Neural progenitor cell (in vitro differentiated cells): ENCODE measurements at regions not wholly inside any gene's neighbourhood (a gene's known extent, or its start where the extent isn't known, plus 50 kb on each side); places are given as distances from the start of the nearest gene placed in this dataset. TPM values are rescaled to one million over a fixed set of nuclear protein-coding genes. Genes with fewer than 3 reads are reported as not detected.

ENCODE experiments used
- DNase-seq: peaks from one replicate; pipeline ENCODE4 v3.0.0-alpha.2; 2016; ENCODE audit warnings: low spot score
- H2AFZ ChIP-seq: fragments of 200-600 bp; sonication (generic); replicated peaks from 2 replicates; pipeline ENCODE4 v1.6.1; 2016; ENCODE audit warnings: antibody characterized with exemption
- H3F3A ChIP-seq: fragments of 200-600 bp; sonication (generic); 2 replicates; pipeline ENCODE4 v1.6.1; 2016; ENCODE audit warnings: antibody characterized with exemption, low read depth
- H3K27ac ChIP-seq: fragments of 200-600 bp; sonication (generic); 2 replicates; pipeline ENCODE4 v1.5.1; 2016; ENCODE audit warnings: mild to moderate bottlenecking
- H3K27me3 ChIP-seq: fragments of 200-600 bp; sonication (generic); 2 replicates; pipeline ENCODE4 v1.6.1; 2016; ENCODE audit warnings: mild to moderate bottlenecking, moderate library complexity
- H3K36me3 ChIP-seq: fragments of 200-600 bp; sonication (generic); 2 replicates; pipeline ENCODE4 v1.5.1; 2016
- H3K4me1 ChIP-seq: fragments of 200-600 bp; sonication (generic); 2 replicates; pipeline ENCODE4 v1.6.1; 2016; ENCODE audit warnings: mixed run types
- H3K4me2 ChIP-seq: fragments of 200-600 bp; sonication (generic); 2 replicates; pipeline ENCODE4 v1.6.1; 2016
- H3K4me3 ChIP-seq: fragments of 200-600 bp; sonication (generic); 2 replicates; pipeline ENCODE4 v1.5.1; 2016
- H3K79me2 ChIP-seq: fragments of 200-600 bp; sonication (generic); 2 replicates; pipeline ENCODE4 v1.6.1; 2016; ENCODE audit warnings: low read depth
- H3K9ac ChIP-seq: fragments of 200-600 bp; sonication (generic); 2 replicates; pipeline ENCODE4 v1.6.1; 2016
- H3K9me3 ChIP-seq: fragments of 200-600 bp; sonication (generic); 2 replicates; pipeline ENCODE4 v1.5.1; 2016; ENCODE audit warnings: low read depth
- H4K20me1 ChIP-seq: fragments of 200-600 bp; sonication (generic); 2 replicates; pipeline ENCODE4 v1.6.1; 2016; ENCODE audit warnings: low read depth
- H3K27ac Mint-ChIP-seq: 3 replicates; pipeline ENCODE4 v1.8.0; 2021; ENCODE audit warnings: mixed read lengths
- H3K27me3 Mint-ChIP-seq: 2 replicates; pipeline ENCODE4 v1.8.0; 2022; ENCODE audit warnings: low read depth, mild to moderate bottlenecking, inconsistent platforms, moderate library complexity, mixed read lengths; ENCODE audit not compliant: insufficient read depth
- H3K36me3 Mint-ChIP-seq: 3 replicates; pipeline ENCODE4 v1.8.0; 2021; ENCODE audit warnings: mixed read lengths
- H3K4me1 Mint-ChIP-seq: 3 replicates; pipeline ENCODE4 v1.8.0; 2021; ENCODE audit warnings: mixed read lengths
- H3K4me3 Mint-ChIP-seq: 3 replicates; pipeline ENCODE4 v1.8.0; 2021; ENCODE audit warnings: mild to moderate bottlenecking, moderate library complexity, mixed read lengths
- H3K9me3 Mint-ChIP-seq: 3 replicates; pipeline ENCODE4 v1.8.0; 2020; ENCODE audit warnings: mixed read lengths
- EZH2 ChIP-seq: fragments of 200-600 bp; sonication (generic); IDR thresholded peaks from 2 replicates; pipeline ENCODE4 v1.6.1; 2017; ENCODE audit warnings: antibody characterized with exemption, mild to moderate bottlenecking, moderate library complexity
- EZH2phosphoT487 ChIP-seq: fragments of 200-600 bp; sonication (generic); IDR thresholded peaks from 2 replicates; pipeline ENCODE4 v1.6.1; 2017; ENCODE audit warnings: antibody characterized with exemption
- small RNA-seq: library from RNA; depleted of rRNA; stranded (forward); fragments of <200 nt; gene quantifications from one replicate; pipeline ENCODE3, GENCODE V24; 2015
- TF ChIP-seq, protein P1 (sequence below): fragments of 200-600 bp; sonication (generic); IDR thresholded peaks from 2 replicates; pipeline ENCODE4 v1.5.1; 2017; ENCODE audit warnings: antibody characterized with exemption, mild to moderate bottlenecking

DNA sequence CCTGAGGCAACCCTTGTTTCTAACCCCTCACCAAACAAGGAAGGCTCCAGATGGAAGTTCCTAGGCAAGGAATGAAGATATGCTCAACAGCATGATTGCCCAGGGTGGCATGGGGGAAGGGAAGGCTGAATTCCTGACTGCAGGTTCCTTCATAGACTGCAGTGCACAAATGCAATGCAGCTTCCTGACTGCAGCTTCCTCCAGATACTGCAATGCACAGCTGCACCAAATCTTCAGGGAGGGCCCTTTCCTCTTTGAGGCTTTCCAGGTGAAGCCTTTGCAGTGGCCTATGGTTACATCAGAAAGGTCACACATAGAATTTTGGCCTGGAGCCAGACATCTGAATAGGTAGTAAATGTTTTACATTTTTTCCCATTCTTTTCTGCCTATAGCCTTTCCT, 58.8 kb upstream of the DYNAP start:
- peaks cover 6% of the 10 kb centered on the region for H3K4me1 ChIP-seq
- Mint-ChIP-seq H3K9me3 (peaks cover 2% of the 10 kb centered on the region), H3K4me1 (no peaks in the 10 kb centered on the region), H3K27ac (no peak overlapping the region), H3K36me3 (no peaks in the 10 kb centered on the region), H3K4me3 (no peak overlapping the region), H3K27me3 (no peaks in the 10 kb centered on the region)
- peaks cover 3% of the 10 kb centered on the region for H3F3A ChIP-seq
- no peak overlapping the region for H2AFZ ChIP-seq
- H3K27me3 ChIP-seq: no peaks in the 10 kb centered on the region
- H4K20me1 ChIP-seq: no peaks in the 10 kb centered on the region
- H3K4me2 ChIP-seq: no peak overlapping the region
- H3K9me3 ChIP-seq: no peaks in the 10 kb centered on the region
- no peaks in the 10 kb centered on the region for H3K36me3 ChIP-seq
- no peak overlapping the region for H3K9ac ChIP-seq
- H3K27ac ChIP-seq: no peak overlapping the region
- H3K4me3 ChIP-seq: no peak overlapping the region
- no peaks in the 10 kb centered on the region for H3K79me2 ChIP-seq
- no peak for DNase-seq
- no peak for TF ChIP-seq EZH2phosphoT487
- no peak for TF ChIP-seq EZH2
- TF ChIP-seq, protein P1, sequence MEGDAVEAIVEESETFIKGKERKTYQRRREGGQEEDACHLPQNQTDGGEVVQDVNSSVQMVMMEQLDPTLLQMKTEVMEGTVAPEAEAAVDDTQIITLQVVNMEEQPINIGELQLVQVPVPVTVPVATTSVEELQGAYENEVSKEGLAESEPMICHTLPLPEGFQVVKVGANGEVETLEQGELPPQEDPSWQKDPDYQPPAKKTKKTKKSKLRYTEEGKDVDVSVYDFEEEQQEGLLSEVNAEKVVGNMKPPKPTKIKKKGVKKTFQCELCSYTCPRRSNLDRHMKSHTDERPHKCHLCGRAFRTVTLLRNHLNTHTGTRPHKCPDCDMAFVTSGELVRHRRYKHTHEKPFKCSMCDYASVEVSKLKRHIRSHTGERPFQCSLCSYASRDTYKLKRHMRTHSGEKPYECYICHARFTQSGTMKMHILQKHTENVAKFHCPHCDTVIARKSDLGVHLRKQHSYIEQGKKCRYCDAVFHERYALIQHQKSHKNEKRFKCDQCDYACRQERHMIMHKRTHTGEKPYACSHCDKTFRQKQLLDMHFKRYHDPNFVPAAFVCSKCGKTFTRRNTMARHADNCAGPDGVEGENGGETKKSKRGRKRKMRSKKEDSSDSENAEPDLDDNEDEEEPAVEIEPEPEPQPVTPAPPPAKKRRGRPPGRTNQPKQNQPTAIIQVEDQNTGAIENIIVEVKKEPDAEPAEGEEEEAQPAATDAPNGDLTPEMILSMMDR: no peak

DNA sequence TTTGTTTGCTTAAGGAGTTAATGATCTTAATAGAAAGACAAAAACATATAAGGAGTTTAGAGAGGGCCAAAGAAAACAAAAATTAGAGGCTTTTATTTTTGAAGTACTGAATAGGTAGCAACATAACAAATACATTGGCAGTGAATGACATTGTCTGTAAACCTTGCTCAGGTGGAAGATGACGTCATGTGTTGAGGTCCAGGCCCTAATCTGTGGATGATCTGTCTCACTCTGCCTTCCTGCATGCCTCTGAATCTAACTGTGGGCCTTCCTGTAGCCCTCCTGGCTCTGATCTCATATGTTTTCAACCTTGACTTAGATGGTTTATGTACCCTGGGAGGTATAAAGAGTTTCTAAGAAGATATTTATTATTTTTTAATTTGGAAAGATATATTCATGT, 58.1 kb upstream of the DYNAP start:
- Histone ChIP-seq H3K4me3 (no peak overlapping the region), H3K27ac (no peak overlapping the region), H3K36me3 (no peaks in the 10 kb centered on the region), H3K79me2 (no peaks in the 10 kb centered on the region), H4K20me1 (no peaks in the 10 kb centered on the region), H3K4me1 (peaks cover 6% of the 10 kb centered on the region), H2AFZ (no peak overlapping the region), H3K9me3 (no peaks in the 10 kb centered on the region), H3K27me3 (no peaks in the 10 kb centered on the region), H3K4me2 (no peak overlapping the region), H3F3A (peaks cover 3% of the 10 kb centered on the region), H3K9ac (no peak overlapping the region)
- no peak for DNase-seq
- H3K4me1 Mint-ChIP-seq: no peaks in the 10 kb centered on the region
- TF ChIP-seq EZH2 (no peak), EZH2phosphoT487 (no peak)
- TF ChIP-seq, protein P1: no peak
- no peak overlapping the region for H3K4me3 Mint-ChIP-seq
- H3K27me3 Mint-ChIP-seq: no peaks in the 10 kb centered on the region
- H3K36me3 Mint-ChIP-seq: no peaks in the 10 kb centered on the region
- H3K9me3 Mint-ChIP-seq: peaks cover 2% of the 10 kb centered on the region
- H3K27ac Mint-ChIP-seq: no peak overlapping the region

Small RNAs in the stretch of these regions (small RNA-seq; reads per million reads assigned to genes)
- gene AC090897.1: not detected
